ENCODE measurements at regions not wholly inside any gene's neighbourhood (a gene's known extent, or its start where the extent isn't known, plus 50 kb on each side); places are given as distances from the start of the nearest gene placed in this dataset.

DNA sequence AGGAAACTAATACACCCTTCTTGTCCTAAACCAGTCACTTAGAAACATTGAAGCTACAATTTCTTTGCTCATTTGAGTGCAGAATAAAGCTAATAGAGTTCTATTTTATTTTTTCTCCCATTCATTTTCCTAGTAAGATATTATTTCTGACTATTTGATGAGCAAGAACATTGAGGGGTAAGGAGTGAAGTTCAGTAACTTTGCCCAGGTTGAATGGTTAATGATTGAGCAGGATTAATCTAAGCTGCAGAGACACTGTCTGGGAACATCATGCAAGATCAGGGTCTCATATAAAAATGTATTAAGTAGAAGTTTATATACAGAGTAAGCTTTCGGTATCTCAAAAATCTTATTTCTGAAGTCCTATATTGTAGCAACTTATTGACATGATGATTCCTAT lies 102.4 kb upstream of the LIMCH1 start:
- TF ChIP-seq, protein P1, sequence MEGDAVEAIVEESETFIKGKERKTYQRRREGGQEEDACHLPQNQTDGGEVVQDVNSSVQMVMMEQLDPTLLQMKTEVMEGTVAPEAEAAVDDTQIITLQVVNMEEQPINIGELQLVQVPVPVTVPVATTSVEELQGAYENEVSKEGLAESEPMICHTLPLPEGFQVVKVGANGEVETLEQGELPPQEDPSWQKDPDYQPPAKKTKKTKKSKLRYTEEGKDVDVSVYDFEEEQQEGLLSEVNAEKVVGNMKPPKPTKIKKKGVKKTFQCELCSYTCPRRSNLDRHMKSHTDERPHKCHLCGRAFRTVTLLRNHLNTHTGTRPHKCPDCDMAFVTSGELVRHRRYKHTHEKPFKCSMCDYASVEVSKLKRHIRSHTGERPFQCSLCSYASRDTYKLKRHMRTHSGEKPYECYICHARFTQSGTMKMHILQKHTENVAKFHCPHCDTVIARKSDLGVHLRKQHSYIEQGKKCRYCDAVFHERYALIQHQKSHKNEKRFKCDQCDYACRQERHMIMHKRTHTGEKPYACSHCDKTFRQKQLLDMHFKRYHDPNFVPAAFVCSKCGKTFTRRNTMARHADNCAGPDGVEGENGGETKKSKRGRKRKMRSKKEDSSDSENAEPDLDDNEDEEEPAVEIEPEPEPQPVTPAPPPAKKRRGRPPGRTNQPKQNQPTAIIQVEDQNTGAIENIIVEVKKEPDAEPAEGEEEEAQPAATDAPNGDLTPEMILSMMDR (conservative IDR thresholded peaks at IDR 0.05): no peak
- no peak for TF ChIP-seq ZFX (IDR thresholded peaks at IDR 0.05)

All from C4-2B (cell line).